ENCODE measurements at regions not wholly inside any gene's neighbourhood (a gene's known extent, or its start where the extent isn't known, plus 50 kb on each side); places are given as distances from the start of the nearest gene placed in this dataset.
A peak's percentile ranks its signal among the peaks of the same experiment; 100 is the strongest.

GRCh38 chr11:134905517-134905916, 493.5 kb upstream of the B3GAT1 start:
- no peak overlapping the region for H3K9ac ChIP-seq (ENCODE audit: insufficient read depth, low read length)
- H3K27me3 ChIP-seq (ENCODE audit: control insufficient read depth, insufficient read depth, low read length): no peaks in the 10 kb centered on the region
- H3K4me3 ChIP-seq (replicated peaks in 1 of 4; ENCODE audit: control extremely low read depth in 1 of 4, insufficient read depth in 1 of 4, low read depth in 3 of 4, low read length in 4 of 4): no peak overlapping the region
- no peaks in the 10 kb centered on the region for H3K36me3 ChIP-seq (ENCODE audit: control insufficient read depth, insufficient read depth, low read length)
- no peak overlapping the region for H3K27ac ChIP-seq (ENCODE audit: insufficient read depth, low read length)
- H3K9me3 ChIP-seq (ENCODE audit: control insufficient read depth, insufficient read depth, low read depth, low read length): no peaks in the 10 kb centered on the region
- no peak overlapping the region for H3K4me2 ChIP-seq (ENCODE audit: extremely low read depth, insufficient read depth, low read length)
- H4K20me1 ChIP-seq (ENCODE audit: control insufficient read depth, extremely low read depth, insufficient read depth, low read length): no peaks in the 10 kb centered on the region
- H3K4me1 ChIP-seq (ENCODE audit: control insufficient read depth, extremely low read depth, insufficient read depth, low read length): no peaks in the 10 kb centered on the region
- no peaks in the 10 kb centered on the region for H3K79me2 ChIP-seq (ENCODE audit: control insufficient read depth, insufficient read depth, low read length)
- no peak for TF ChIP-seq CTCF (conservative IDR thresholded peaks at IDR 0.05 in 1 of 2, IDR thresholded peaks at IDR 0.05 in 1 of 2; ENCODE audit: low read depth in 1 of 2, low read length in 2 of 2)
- TF ChIP-seq EZH2 (IDR thresholded peaks at IDR 0.05; ENCODE audit: low read length, missing control alignments): no peak
- H2AFZ ChIP-seq (ENCODE audit: low read length): no peak overlapping the region
- no peak for DNase-seq (ENCODE audit: low read depth in 2 of 2)

- peak in 1 of 2 donors; percentile 2 for DNase-seq (ENCODE audit: low read depth in 2 of 2)
- H3K4me3 ChIP-seq (replicated peaks in 1 of 4; ENCODE audit: control extremely low read depth in 1 of 4, insufficient read depth in 1 of 4, low read depth in 3 of 4, low read length in 4 of 4): no peak overlapping the region
- H3K79me2 ChIP-seq (ENCODE audit: control insufficient read depth, insufficient read depth, low read length): no peaks in the 10 kb centered on the region
- no peak overlapping the region for H3K27ac ChIP-seq (ENCODE audit: insufficient read depth, low read length)
- H3K9me3 ChIP-seq (ENCODE audit: control insufficient read depth, insufficient read depth, low read depth, low read length): no peaks in the 10 kb centered on the region
- TF ChIP-seq CTCF (conservative IDR thresholded peaks at IDR 0.05 in 1 of 2, IDR thresholded peaks at IDR 0.05 in 1 of 2; ENCODE audit: low read depth in 1 of 2, low read length in 2 of 2) (no peak), EZH2 (IDR thresholded peaks at IDR 0.05; ENCODE audit: low read length, missing control alignments) (no peak)
- no peaks in the 10 kb centered on the region for H3K4me1 ChIP-seq (ENCODE audit: control insufficient read depth, extremely low read depth, insufficient read depth, low read length)
- no peaks in the 10 kb centered on the region for H3K36me3 ChIP-seq (ENCODE audit: control insufficient read depth, insufficient read depth, low read length)
- H3K27me3 ChIP-seq (ENCODE audit: control insufficient read depth, insufficient read depth, low read length): no peaks in the 10 kb centered on the region
- no peaks in the 10 kb centered on the region for H4K20me1 ChIP-seq (ENCODE audit: control insufficient read depth, extremely low read depth, insufficient read depth, low read length)
- H2AFZ ChIP-seq (ENCODE audit: low read length): no peak overlapping the region
- H3K4me2 ChIP-seq (ENCODE audit: extremely low read depth, insufficient read depth, low read length): no peak overlapping the region
- H3K9ac ChIP-seq (ENCODE audit: insufficient read depth, low read length): no peak overlapping the region
Observed at GRCh38 chr11:134904103-134904790, 492.2 kb upstream of the B3GAT1 start.

GRCh38 chr11:134901955-134902918, 490.2 kb upstream of the B3GAT1 start:
- no peak overlapping the region for H2AFZ ChIP-seq (ENCODE audit: low read length)
- H3K4me2 ChIP-seq (ENCODE audit: extremely low read depth, insufficient read depth, low read length): no peak overlapping the region
- no peaks in the 10 kb centered on the region for H3K79me2 ChIP-seq (ENCODE audit: control insufficient read depth, insufficient read depth, low read length)
- H3K9me3 ChIP-seq (ENCODE audit: control insufficient read depth, insufficient read depth, low read depth, low read length): no peaks in the 10 kb centered on the region
- H3K27ac ChIP-seq (ENCODE audit: insufficient read depth, low read length): no peak overlapping the region
- DNase-seq (ENCODE audit: low read depth in 2 of 2): no peak
- H3K27me3 ChIP-seq (ENCODE audit: control insufficient read depth, insufficient read depth, low read length): no peaks in the 10 kb centered on the region
- TF ChIP-seq EZH2 (IDR thresholded peaks at IDR 0.05; ENCODE audit: low read length, missing control alignments): no peak
- no peak for TF ChIP-seq CTCF (conservative IDR thresholded peaks at IDR 0.05 in 1 of 2, IDR thresholded peaks at IDR 0.05 in 1 of 2; ENCODE audit: low read depth in 1 of 2, low read length in 2 of 2)
- no peak overlapping the region for H3K9ac ChIP-seq (ENCODE audit: insufficient read depth, low read length)
- no peaks in the 10 kb centered on the region for H4K20me1 ChIP-seq (ENCODE audit: control insufficient read depth, extremely low read depth, insufficient read depth, low read length)
- H3K4me3 ChIP-seq (replicated peaks in 1 of 4; ENCODE audit: control extremely low read depth in 1 of 4, insufficient read depth in 1 of 4, low read depth in 3 of 4, low read length in 4 of 4): no peak overlapping the region
- no peaks in the 10 kb centered on the region for H3K4me1 ChIP-seq (ENCODE audit: control insufficient read depth, extremely low read depth, insufficient read depth, low read length)
- H3K36me3 ChIP-seq (ENCODE audit: control insufficient read depth, insufficient read depth, low read length): no peaks in the 10 kb centered on the region
